Activated CD8-positive, alpha-beta T cell treated with anti-CD3 and anti-CD28 coated beads for 36 hours (primary cell): ENCODE measurements at regions not wholly inside any gene's neighbourhood (a gene's known extent, or its start where the extent isn't known, plus 50 kb on each side); places are given as distances from the start of the nearest gene placed in this dataset.

Source experiments
- ATAC-seq: fragments of 200-7000 bp; cut with Tn5 transposase; one replicate; pipeline ENCODE4 v1.10.0; 2021; ENCODE audit warnings: mild to moderate bottlenecking, moderate library complexity
- CTCF ChIA-PET: fragments of 350-600 bp; sonication (Branson Sonifier 250); formaldehyde crosslinking; loops from one replicate; lab custom pipeline; 2021; ENCODE audit warnings: antibody characterized with exemption; lab: Charles Lee
- POLR2A ChIA-PET: fragments of 350-600 bp; sonication (Branson Sonifier 250); formaldehyde crosslinking; loops from one replicate; lab custom pipeline; 2021; ENCODE audit warnings: antibody characterized with exemption; lab: Charles Lee
- DNase-seq: peaks from one replicate; pipeline ENCODE4 v3.0.0-alpha.2; 2020
- H3K27ac Mint-ChIP-seq: one replicate; pipeline ENCODE4 v1.8.0; 2021; ENCODE audit warnings: mild to moderate bottlenecking, mixed read lengths
- H3K27me3 Mint-ChIP-seq: one replicate; pipeline ENCODE4 v1.8.0; 2021; ENCODE audit warnings: mixed read lengths
- H3K36me3 Mint-ChIP-seq: one replicate; pipeline ENCODE4 v1.8.0; 2021; ENCODE audit warnings: low read depth, mixed read lengths
- H3K4me1 Mint-ChIP-seq: one replicate; pipeline ENCODE4 v1.8.0; 2021; ENCODE audit warnings: low read depth, mixed read lengths
- H3K4me3 Mint-ChIP-seq: one replicate; pipeline ENCODE4 v1.8.0; 2021; ENCODE audit warnings: mild to moderate bottlenecking, moderate library complexity, mixed read lengths
- H3K9me3 Mint-ChIP-seq: one replicate; pipeline ENCODE4 v1.8.0; 2021; ENCODE audit warnings: mixed read lengths
- intact Hi-C: fragments of 100-400 bp; cut with micrococcal nuclease; formaldehyde crosslinking; loops from one replicate; pipeline ENCODE4 v1.10.0; 2022
- TF ChIP-seq, protein P1 (sequence below): fragments of 200-600 bp; IDR thresholded peaks from one replicate; pipeline ENCODE4 v1.8.0; 2022; ENCODE audit warnings: antibody characterized with exemption, mild to moderate bottlenecking

DNA sequence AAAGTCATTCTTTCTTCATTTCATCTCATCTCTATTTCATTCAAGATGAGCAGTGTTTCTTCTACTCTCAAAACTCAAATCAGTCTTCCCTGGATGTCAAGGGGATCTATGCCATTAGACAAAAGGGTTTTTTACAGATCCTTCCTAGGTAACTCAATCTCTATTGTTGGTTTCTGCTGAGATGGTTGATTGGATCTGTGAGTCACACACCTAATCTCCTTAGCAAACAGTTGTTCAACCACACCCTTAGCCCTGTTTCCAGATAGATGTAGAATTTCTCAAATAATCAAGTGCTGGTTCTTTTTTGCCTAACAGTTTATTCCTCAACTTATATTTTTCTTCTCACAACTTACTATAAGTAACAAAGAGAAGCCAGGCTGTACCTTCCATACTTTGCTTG is 200.5 kb downstream of the KDR start:
- H3K4me1 Mint-ChIP-seq: no peaks in the 10 kb centered on the region
- ATAC-seq (no peak), DNase-seq (no peak)
- intact Hi-C loops: no loop called here
- POLR2A ChIA-PET: no interaction called here
- CTCF ChIA-PET: no interaction called here
- no peaks in the 10 kb centered on the region for H3K36me3 Mint-ChIP-seq
- H3K4me3 Mint-ChIP-seq: no peak overlapping the region
- H3K27ac Mint-ChIP-seq: no peak overlapping the region
- H3K9me3 Mint-ChIP-seq: peaks cover 10% of the 10 kb centered on the region
- H3K27me3 Mint-ChIP-seq: no peaks in the 10 kb centered on the region
- TF ChIP-seq, protein P1, sequence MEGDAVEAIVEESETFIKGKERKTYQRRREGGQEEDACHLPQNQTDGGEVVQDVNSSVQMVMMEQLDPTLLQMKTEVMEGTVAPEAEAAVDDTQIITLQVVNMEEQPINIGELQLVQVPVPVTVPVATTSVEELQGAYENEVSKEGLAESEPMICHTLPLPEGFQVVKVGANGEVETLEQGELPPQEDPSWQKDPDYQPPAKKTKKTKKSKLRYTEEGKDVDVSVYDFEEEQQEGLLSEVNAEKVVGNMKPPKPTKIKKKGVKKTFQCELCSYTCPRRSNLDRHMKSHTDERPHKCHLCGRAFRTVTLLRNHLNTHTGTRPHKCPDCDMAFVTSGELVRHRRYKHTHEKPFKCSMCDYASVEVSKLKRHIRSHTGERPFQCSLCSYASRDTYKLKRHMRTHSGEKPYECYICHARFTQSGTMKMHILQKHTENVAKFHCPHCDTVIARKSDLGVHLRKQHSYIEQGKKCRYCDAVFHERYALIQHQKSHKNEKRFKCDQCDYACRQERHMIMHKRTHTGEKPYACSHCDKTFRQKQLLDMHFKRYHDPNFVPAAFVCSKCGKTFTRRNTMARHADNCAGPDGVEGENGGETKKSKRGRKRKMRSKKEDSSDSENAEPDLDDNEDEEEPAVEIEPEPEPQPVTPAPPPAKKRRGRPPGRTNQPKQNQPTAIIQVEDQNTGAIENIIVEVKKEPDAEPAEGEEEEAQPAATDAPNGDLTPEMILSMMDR: no peak

DNA sequence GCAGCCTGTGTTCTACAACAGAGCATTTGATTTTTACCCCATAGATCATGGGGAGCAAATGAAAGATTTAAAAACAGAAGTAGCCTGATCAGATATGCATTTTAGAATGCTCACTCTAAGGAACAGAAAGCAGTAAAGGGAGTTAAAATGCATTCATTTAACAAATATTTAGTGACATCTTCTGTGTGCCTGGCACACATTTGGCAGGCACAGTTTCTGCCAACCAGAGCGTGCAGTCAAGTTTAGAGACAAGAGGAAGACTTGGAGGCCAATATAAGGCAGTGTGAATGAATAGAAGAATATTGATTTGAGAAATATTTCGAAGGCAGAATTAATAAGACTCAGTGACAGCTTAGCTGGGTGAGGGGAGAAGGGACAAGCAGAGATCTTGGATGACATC is 210.1 kb downstream of the KDR start:
- intact Hi-C loops: no loop called here
- Mint-ChIP-seq H3K4me3 (no peak overlapping the region), H3K9me3 (no peaks in the 10 kb centered on the region)

DNA sequence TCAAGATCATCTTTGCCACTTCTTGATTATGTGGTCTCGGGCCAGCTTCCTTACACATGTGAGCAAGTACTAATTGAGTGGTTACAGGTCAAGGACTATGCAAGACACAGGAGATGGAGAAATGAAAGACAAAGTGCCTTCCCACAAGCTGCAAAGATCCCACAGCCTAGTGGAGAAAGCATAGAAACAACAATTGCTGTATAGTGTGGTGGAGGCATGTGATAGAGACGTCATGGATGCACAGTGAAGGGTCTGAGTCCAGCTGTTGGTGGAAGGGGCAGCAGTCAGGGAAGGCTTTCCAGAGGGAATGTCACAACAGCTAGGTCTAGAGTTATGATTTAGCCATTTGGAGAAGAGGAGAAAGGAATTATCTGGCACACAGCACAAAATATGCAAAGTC is 210.6 kb downstream of the KDR start:
- Mint-ChIP-seq H3K27me3 (no peaks in the 10 kb centered on the region), H3K4me3 (no peak overlapping the region), H3K4me1 (peaks cover 3% of the 10 kb centered on the region), H3K27ac (no peak overlapping the region), H3K9me3 (no peaks in the 10 kb centered on the region), H3K36me3 (no peaks in the 10 kb centered on the region)
- intact Hi-C loops: no loop called here
- TF ChIP-seq, protein P1: no peak
- DNase-seq (no peak), ATAC-seq (no peak)
- ChIA-PET CTCF (no interaction called here), POLR2A (no interaction called here)

More for the DNA sequence above, 210.1 kb downstream of the KDR start:
- TF ChIP-seq, protein P1: no peak
- no peak for DNase-seq
- no peak overlapping the region for H3K27ac Mint-ChIP-seq
- no peaks in the 10 kb centered on the region for H3K4me1 Mint-ChIP-seq
- H3K27me3 Mint-ChIP-seq: no peaks in the 10 kb centered on the region
- no peak for ATAC-seq
- ChIA-PET CTCF (no interaction called here), POLR2A (no interaction called here)
- H3K36me3 Mint-ChIP-seq: no peaks in the 10 kb centered on the region

DNA sequence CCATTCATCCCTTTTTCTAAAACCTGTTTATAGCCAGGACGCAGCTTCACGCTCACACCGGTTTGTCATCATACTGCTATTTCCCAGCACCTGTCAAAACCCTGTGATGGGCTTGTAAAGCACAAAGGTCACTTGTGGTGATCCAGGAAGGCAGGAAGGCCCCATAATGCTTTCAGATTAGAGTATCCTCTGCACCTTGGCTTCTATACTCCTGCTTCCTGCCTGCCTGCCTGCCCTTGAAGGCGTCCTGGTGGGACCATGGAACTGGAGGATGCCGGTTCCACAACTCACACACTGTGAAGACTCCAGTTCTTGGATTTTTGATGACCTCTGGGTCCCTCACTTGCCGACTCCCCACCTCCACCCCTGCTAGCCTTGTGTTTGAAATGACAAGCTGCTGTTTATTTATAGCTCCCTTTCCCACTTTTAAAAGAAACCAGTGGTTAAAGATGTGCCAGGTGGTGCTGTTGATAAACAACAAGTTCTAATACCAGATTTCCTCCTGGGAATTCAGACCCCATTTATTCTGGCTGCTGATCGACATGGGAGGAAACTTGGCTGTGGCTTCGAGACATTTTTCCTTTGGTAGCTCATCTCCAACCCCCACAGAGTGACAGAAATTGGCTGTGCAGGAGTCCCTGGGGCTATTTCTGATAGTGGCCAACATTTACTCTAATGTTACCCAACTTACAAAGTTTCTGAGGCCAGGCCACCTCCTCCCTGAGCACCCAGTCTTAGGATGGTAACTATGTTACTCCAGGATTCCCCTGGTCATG is 211.5 kb downstream of the KDR start:
- ATAC-seq (no peak), DNase-seq (no peak)
- Mint-ChIP-seq H3K27ac (no peak overlapping the region), H3K4me1 (peaks cover 4% of the 10 kb centered on the region), H3K36me3 (no peaks in the 10 kb centered on the region), H3K4me3 (no peak overlapping the region), H3K27me3 (no peaks in the 10 kb centered on the region), H3K9me3 (no peaks in the 10 kb centered on the region)
- POLR2A ChIA-PET: no interaction called here
- intact Hi-C loops: no loop called here
- CTCF ChIA-PET: no interaction called here
- TF ChIP-seq, protein P1: no peak

DNA sequence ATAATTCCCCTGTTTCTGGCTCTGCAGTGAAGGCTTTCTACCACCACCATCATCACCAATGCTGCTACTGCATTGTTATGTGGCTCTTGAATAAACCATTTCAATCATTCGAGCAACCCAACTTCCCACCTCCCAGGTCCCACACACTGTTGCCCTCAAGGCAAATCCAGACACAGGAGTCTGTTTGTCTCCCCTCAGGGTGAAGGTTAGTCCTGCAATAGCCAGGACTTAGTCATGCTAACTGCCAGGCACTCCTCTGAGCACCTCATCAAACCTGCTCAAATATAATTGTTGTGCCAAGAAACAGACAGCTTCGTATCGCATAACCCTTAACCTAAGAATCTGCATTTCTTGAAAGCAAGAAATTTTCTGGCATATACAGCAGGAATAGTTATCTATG is 213.2 kb downstream of the KDR start:
- Mint-ChIP-seq H3K36me3 (no peaks in the 10 kb centered on the region), H3K27ac (no peak overlapping the region), H3K4me1 (peaks cover 4% of the 10 kb centered on the region), H3K9me3 (peaks cover 6% of the 10 kb centered on the region), H3K4me3 (no peak overlapping the region), H3K27me3 (no peaks in the 10 kb centered on the region)
- no peak for ATAC-seq
- CTCF ChIA-PET: interaction anchor here (0.6 kb wide), 1 partner anchor 111 kb away, joined by 3 read pairs; no protein-coding TSS in a partner anchor
- POLR2A ChIA-PET: no interaction called here
- TF ChIP-seq, protein P1: no peak
- DNase-seq: no peak
- intact Hi-C loops: no loop called here
